Neural progenitor cell (in vitro differentiated cells): ENCODE measurements at regions not wholly inside any gene's neighbourhood (a gene's known extent, or its start where the extent isn't known, plus 50 kb on each side); places are given as distances from the start of the nearest gene placed in this dataset.

Experiments used
- CTCF ChIP-seq: fragments of 200-600 bp; sonication (generic); IDR thresholded peaks from 2 replicates; pipeline ENCODE4 v1.5.1; 2017; ENCODE audit warnings: antibody characterized with exemption, mild to moderate bottlenecking
- EZH2phosphoT487 ChIP-seq: fragments of 200-600 bp; sonication (generic); IDR thresholded peaks from 2 replicates; pipeline ENCODE4 v1.6.1; 2017; ENCODE audit warnings: antibody characterized with exemption

GRCh38 chr10:85490431-85490830 is 876.2 kb downstream of the GRID1 start:
- TF ChIP-seq CTCF (no peak), EZH2phosphoT487 (no peak)
